A204.1 (cell line): ENCODE measurements at regions not wholly inside any gene's neighbourhood (a gene's known extent, or its start where the extent isn't known, plus 50 kb on each side); places are given as distances from the start of the nearest gene placed in this dataset.
"Not testable (repeated sequence)": the region's sequence is repeated elsewhere in the genome, so short reads cannot be mapped to it uniquely, and the experiment has no call there.

ENCODE experiments used
- FAIRE-seq: peaks from 2 replicates; lab custom pipeline; 2012; peaks lifted over from hg19 to GRCh38; lab: Jason Lieb, UNC

- FAIRE-seq: no peak
Measured at GRCh38 chr5:163696579-163696887, 191.1 kb downstream of the MAT2B start.

DNA sequence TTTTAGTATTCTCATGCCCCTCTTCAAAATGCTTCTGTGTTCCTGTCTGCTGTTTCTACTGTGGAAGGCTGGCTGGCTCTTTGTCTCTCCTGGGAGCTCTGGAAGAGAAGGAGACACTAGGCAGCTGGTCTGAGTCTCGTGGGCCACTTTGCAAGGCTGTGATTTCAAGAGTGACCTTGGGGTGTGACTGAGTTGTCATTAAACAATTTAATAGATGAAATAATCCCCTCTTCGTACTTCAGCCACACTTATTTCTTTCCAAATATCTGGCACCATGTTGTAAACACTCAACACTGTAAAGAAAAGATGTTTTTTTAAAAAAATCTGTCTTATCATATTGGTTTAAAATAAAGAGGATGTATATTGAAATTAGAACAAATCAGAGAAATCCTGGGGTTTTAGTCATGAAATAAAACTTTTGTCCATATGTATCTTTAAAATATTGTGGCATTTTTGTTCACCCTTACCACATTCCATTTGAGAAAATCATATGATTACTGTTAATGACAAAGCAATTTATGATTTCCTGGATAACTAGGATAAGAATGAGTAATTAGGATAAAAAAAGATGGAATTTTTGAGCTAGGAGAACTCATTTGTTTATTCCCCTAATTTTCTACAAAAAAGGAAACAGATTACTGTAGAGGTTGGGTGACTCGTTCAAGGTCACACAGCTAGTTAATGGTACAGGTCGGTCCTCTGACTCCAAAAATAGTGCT, 200.8 kb downstream of the MAT2B start:
- no peak for FAIRE-seq

DNA sequence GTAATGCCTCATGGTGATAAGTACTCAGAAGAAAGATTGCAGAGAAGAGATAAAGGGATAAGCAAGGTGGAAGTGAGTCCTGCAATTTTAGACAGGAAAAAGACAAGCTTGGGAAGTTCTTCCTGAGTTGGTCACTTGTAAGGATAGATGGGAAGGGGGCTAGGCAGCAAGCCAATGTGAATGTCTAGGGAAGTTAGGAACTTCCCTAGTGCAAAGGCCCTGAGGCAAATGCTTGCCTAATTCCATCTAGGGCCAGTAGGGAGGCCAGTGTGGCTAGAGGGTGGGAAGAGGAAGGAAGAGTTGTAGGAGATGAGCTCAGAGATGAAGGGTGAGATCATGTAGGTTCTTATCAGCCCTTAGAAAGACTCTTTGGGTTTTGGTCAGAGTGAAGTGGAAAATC, 206.6 kb downstream of the MAT2B start:
- no peak for FAIRE-seq

- FAIRE-seq: no peak
Measured at GRCh38 chr5:163718272-163718671, 212.9 kb downstream of the MAT2B start.

DNA sequence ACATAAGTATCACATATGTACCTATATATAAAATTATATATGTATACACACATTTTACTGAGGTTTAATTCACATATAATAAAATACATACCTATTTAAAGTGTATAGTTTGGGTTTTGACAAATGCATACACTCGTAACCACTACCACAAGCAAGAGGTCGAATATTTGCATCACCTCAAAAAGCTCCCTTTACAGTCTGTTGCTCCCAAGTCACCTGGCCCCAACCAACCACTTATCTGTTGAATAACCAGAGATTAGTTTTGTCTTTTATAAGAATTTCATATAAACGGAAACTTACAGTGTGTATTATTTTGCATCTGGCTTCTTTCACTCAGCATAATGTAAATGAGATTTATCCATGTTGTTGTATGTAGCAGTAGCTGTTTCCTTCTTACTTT, 218.9 kb downstream of the MAT2B start:
- no peak for FAIRE-seq

- FAIRE-seq: no peak
Measured at GRCh38 chr5:163727028-163727427, 221.6 kb downstream of the MAT2B start.

DNA sequence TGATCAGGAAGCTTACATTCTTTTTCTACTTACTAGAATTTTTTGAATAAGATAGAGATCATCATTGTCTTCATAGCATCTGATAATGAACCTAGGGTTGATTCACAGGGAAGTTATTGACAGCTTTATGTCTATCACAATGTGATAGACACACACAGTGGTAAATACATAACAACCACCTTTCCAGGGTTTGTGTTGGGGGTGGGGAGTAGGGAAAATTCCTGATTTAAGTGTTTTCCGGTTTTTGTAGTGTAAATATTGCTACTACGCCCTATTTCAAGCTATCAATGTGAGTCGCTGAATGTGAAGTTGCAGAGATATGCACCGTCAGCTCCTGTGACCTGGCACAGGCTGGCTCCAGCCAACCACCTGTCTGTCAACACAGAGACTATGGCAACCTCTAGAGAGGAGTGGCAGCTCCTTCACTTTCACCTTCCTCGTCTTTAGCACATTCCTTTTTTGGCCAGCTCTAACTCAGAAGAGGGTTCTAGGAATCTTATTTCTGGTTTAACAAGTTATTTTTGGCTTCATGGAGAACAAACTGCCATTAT, 224.9 kb downstream of the MAT2B start:
- no peak for FAIRE-seq

- no peak for FAIRE-seq
Measured at GRCh38 chr5:163731256-163731655, 225.8 kb downstream of the MAT2B start.

DNA sequence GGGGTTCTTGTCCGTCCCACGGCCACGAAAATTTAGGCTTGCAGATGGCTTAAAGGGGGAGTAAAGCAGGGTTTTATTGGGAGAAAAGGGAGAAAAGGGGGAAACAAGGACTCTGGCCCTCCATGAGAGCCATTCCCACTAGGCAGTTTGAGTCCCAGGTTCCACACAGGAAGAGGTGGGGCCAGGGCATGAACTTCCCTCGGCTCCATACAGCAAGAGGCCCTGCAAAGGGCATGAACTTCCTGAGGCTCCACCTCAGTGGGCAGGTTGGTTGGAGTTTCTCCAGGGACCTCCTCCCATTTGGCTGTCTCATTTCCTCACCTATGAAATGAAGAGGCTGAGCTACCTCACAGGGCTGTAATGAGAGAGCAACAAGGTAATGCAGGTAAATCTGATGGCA, 229.7 kb downstream of the MAT2B start:
- no peak for FAIRE-seq

- no peak for FAIRE-seq
Measured at GRCh38 chr5:163747586-163747985, 242.2 kb downstream of the MAT2B start.

- no peak for FAIRE-seq
Measured at GRCh38 chr5:163748934-163749333, 243.5 kb downstream of the MAT2B start.

DNA sequence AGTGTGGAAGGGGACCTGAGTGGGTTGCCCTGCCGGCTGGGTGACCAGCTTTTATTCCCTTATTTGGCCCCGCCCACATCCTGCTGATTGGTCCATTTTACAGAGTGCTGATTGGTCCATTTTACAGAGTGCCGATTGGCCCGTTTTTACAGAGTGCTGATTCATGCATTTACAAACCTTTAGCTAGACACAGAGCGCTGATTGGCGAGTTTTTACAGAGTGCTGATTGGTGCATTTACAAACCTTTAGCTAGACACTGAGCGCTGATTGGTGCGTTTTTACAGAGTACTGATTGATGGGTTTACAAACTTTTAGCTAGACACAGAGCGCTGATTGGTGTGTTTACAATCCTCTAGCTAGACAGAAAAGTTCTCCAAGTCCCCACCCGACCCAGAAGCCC, 245.0 kb downstream of the MAT2B start:
- FAIRE-seq: not testable (repeated sequence)

DNA sequence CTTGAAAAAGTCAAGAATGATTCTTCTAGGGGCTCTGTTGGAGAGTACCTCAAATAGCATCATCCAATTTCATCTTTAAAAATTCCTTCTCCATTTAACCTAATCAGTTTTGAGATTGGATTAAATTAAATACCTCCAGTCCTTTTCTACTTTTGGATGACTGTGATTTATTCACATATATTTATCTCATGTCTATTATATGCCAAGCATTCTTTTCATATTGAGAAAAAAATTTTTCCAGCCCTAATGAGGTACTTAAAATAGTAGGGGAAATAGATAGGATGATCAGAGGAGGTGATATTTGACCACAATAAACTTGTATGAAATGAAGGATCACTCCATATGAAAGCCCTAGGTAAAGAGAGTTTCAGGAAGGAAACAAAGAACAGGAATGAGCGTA, 250.1 kb downstream of the MAT2B start:
- no peak for FAIRE-seq

DNA sequence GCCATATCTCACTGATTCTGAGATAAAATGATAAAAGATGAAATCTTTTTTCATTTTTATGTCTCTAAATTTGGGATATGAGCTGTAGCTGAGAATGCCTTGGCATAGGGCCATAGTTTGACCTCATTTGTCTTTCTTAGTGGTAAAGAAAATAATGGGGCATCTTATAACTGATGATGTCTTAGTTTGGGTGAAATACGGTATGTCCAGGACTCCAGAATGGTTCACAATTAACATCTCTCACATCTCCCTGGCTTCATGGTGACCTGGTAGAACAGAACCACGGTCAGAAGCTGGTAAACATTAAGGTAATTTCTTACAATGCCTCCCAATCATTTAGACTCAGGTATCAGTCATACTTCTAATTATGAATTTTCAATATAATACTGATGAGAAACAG, 250.8 kb downstream of the MAT2B start:
- FAIRE-seq: no peak

GRCh38 chr5:163757344-163757743, 251.9 kb downstream of the MAT2B start:
- FAIRE-seq: no peak

DNA sequence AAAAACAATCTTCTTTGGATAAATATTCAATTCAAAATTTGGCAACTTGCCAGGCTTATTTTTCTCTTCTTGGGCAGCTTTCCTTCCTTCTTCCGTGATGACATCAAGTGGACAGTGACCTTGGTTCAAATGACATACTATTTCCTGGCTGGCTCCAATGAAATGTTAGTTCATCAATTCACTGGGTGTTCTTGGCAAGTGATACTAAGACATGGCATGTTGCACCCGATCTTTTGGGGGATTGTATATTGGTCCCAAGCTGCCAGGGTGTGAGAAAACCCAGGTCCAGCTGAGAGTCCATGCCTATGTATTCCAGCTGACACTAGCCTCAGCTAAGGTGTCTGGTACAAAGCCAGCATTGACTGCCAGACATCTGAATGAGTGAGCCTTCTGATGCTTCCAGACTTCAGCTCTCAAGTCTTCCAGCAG, 252.9 kb downstream of the MAT2B start:
- no peak for FAIRE-seq

- no peak for FAIRE-seq
Measured at GRCh38 chr5:163759000-163759704, 253.7 kb downstream of the MAT2B start.

GRCh38 chr5:163760498-163760897, 255.1 kb downstream of the MAT2B start:
- FAIRE-seq: no peak

DNA sequence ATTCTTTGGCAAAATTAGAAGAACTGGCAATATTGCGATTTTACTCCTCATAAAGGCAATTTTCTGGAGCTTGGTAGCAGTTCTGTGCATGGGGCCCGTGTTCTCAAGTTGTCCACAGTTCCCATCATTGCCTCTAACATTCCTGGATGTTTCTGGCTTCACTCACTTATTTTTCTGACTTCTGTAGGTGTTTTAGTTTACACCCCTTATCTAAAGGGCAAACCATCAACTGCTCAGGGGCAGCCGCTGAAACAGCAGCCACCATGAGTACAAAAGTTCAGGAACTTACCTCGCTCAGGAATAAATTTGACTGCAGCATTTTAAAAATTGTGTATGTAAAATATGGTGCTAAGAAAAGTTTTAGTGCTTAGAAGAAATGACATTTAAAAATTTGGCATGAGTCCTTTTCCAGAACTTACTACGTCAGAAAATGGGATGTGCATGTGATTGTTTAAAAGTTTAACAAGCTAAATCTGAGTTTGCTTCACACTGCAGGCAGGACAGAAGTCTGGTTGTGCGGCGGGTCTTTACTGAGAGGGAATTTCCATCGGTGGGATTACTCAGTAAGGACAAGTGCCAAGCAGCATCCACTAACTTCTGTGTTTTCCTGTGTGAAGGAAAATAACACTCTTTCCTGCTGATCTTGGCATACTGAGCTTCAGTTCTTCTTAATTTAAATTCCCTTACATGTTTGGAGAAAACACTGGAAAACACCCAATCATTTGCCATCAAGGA, 261.7 kb downstream of the MAT2B start:
- FAIRE-seq: no peak

DNA sequence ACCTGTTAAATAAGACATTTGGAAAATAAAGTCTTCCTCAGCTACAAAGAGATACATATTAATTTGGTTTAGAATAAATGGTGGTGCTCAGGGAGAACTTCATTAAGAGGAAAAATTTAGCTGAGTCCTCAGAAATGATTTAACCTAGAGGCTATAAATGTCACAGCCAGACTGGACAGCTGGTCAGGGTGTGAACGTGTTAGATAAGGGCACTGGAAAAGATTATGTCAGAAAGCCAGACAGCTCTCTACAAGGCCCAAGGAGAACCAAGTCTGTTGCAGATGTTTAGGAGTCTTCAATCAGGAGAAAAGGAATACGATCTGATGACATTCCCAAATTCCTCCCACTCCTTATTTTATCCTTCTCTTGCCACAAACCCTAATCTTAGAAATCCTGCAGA, 265.2 kb downstream of the MAT2B start:
- no peak for FAIRE-seq

DNA sequence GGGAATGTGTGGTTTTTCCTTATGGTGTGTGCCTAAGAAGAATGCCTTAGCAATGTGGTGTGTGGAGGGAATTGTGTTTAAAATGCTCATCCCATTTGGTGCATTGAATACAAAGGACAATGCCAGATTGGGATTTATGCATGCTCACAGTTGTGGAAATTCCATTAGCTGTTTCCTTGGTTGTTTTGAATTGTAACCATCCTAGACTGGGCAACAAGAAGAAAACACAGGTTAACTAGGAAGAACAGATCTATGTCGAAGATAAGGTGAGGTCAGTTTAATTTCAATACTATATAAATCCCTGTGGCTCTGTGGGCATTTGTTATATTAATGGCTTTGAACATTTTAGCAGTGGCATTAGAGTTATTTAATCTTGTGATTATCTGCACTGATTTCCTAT, 266.8 kb downstream of the MAT2B start:
- FAIRE-seq: no peak

GRCh38 chr5:163772644-163773043, 267.2 kb downstream of the MAT2B start:
- no peak for FAIRE-seq

GRCh38 chr5:163773226-163773625, 267.8 kb downstream of the MAT2B start:
- FAIRE-seq: no peak
